Vagina (tissue), 2 donors: ENCODE measurements at regions not wholly inside any gene's neighbourhood (a gene's known extent, or its start where the extent isn't known, plus 50 kb on each side); places are given as distances from the start of the nearest gene placed in this dataset.

Experiments used
- CTCF ChIP-seq, 3 experiments: fragments of 450-650 bp in 2 of 3; fragments of 200-600 bp in 1 of 3; sonication (generic) in 1 of 3; IDR thresholded peaks; one replicate each; pipeline ENCODE4 v1.5.1; 2017 to 2019; ENCODE audit warnings: antibody characterized with exemption in 3 of 3, mild to moderate bottlenecking in 2 of 3, moderate library complexity in 2 of 3
- POLR2A ChIP-seq, 2 donors: fragments of 450-650 bp; IDR thresholded peaks; one replicate each; pipeline ENCODE4 v1.6.1; 2017; ENCODE audit warnings: antibody characterized with exemption in 2 of 2, mild to moderate bottlenecking in 2 of 2, moderate library complexity in 2 of 2

- no peak for TF ChIP-seq CTCF (IDR thresholded peaks at IDR 0.05)
- TF ChIP-seq POLR2A (IDR thresholded peaks at IDR 0.05): no peak
These were observed 76.8 kb downstream of the LINC00237 start for GRCh38 chr20:21029341-21029740.
